Lower lobe of right lung (tissue), 2 donors: ENCODE measurements at regions not wholly inside any gene's neighbourhood (a gene's known extent, or its start where the extent isn't known, plus 50 kb on each side); places are given as distances from the start of the nearest gene placed in this dataset.

ENCODE experiments used
- ATAC-seq, 2 donors: fragments of 200-7000 bp; cut with Tn5 transposase; one replicate each; pipeline ENCODE4 v1.9.1; 2020 to 2022; ENCODE audit warnings: mild to moderate bottlenecking in 2 of 2, moderate library complexity in 2 of 2
- DNase-seq: peaks from one replicate; pipeline ENCODE4 v3.0.0-alpha.2; 2020
- H3K27ac ChIP-seq: fragments of 200-600 bp; one replicate; pipeline ENCODE4 v1.8.0; 2022
- H3K27me3 ChIP-seq: fragments of 200-600 bp; one replicate; pipeline ENCODE4 v1.8.0; 2022; ENCODE audit warnings: low read depth
- H3K36me3 ChIP-seq: fragments of 200-600 bp; one replicate; pipeline ENCODE4 v1.8.0; 2022; ENCODE audit warnings: mild to moderate bottlenecking
- H3K4me1 ChIP-seq: fragments of 200-600 bp; one replicate; pipeline ENCODE4 v1.8.0; 2022
- H3K4me3 ChIP-seq: fragments of 200-600 bp; one replicate; pipeline ENCODE4 v1.8.0; 2022; ENCODE audit warnings: mild to moderate bottlenecking
- H3K9me3 ChIP-seq: fragments of 200-600 bp; one replicate; pipeline ENCODE4 v1.8.0; 2022
- CTCF ChIP-seq: fragments of 200-600 bp; IDR thresholded peaks from one replicate; pipeline ENCODE4 v1.8.0; 2022; ENCODE audit warnings: antibody characterized with exemption, mild to moderate bottlenecking
- intact Hi-C: fragments of 100-400 bp; cut with DNase I; formaldehyde crosslinking; loops from one replicate; pipeline ENCODE4 v1.11.0; 2022
- donor health status: DM: no; HTN: yes; CAD: no; lungs with severe emphysema.

- Histone ChIP-seq H3K27ac (no peak overlapping the region), H3K36me3 (no peaks in the 10 kb centered on the region), H3K4me3 (no peak overlapping the region), H3K4me1 (no peaks in the 10 kb centered on the region), H3K27me3 (no peaks in the 10 kb centered on the region), H3K9me3 (peaks cover 6% of the 10 kb centered on the region)
- DNase-seq (no peak), ATAC-seq (no peak)
- no peak for TF ChIP-seq CTCF
- intact Hi-C loops: no loop called here
Observed at GRCh38 chr1:166350490-166350889, 183.7 kb upstream of the FAM78B start.

GRCh38 chr1:166351676-166352075 lies 184.9 kb upstream of the FAM78B start:
- Histone ChIP-seq H3K27ac (no peak overlapping the region), H3K36me3 (no peaks in the 10 kb centered on the region), H3K27me3 (no peaks in the 10 kb centered on the region), H3K9me3 (peaks cover 6% of the 10 kb centered on the region), H3K4me3 (no peak overlapping the region), H3K4me1 (no peaks in the 10 kb centered on the region)
- ATAC-seq (no peak), DNase-seq (no peak)
- intact Hi-C loops: no loop called here
- no peak for TF ChIP-seq CTCF

GRCh38 chr1:166353213-166353612 lies 186.4 kb upstream of the FAM78B start:
- intact Hi-C loops: no loop called here
- no peaks in the 10 kb centered on the region for H3K27me3 ChIP-seq
- H3K36me3 ChIP-seq: no peaks in the 10 kb centered on the region
- ATAC-seq (no peak), DNase-seq (no peak)
- TF ChIP-seq CTCF: no peak
- no peaks in the 10 kb centered on the region for H3K9me3 ChIP-seq
- H3K4me3 ChIP-seq: no peak overlapping the region
- no peak overlapping the region for H3K27ac ChIP-seq
- H3K4me1 ChIP-seq: no peaks in the 10 kb centered on the region

GRCh38 chr1:166354406-166354805 lies 187.6 kb upstream of the FAM78B start:
- intact Hi-C loops: no loop called here
- no peak for DNase-seq
- H3K4me3 ChIP-seq: no peak overlapping the region

GRCh38 chr1:166365081-166365480 lies 198.3 kb upstream of the FAM78B start:
- DNase-seq (no peak), ATAC-seq (no peak)
- intact Hi-C loops: no loop called here
- Histone ChIP-seq H3K36me3 (no peaks in the 10 kb centered on the region), H3K9me3 (no peaks in the 10 kb centered on the region), H3K27ac (no peak overlapping the region), H3K4me1 (no peaks in the 10 kb centered on the region), H3K4me3 (no peak overlapping the region), H3K27me3 (no peaks in the 10 kb centered on the region)
- no peak for TF ChIP-seq CTCF

More at GRCh38 chr1:166354406-166354805, 187.6 kb upstream of the FAM78B start:
- Histone ChIP-seq H3K9me3 (no peaks in the 10 kb centered on the region), H3K27ac (no peak overlapping the region), H3K4me1 (no peaks in the 10 kb centered on the region), H3K36me3 (no peaks in the 10 kb centered on the region), H3K27me3 (no peaks in the 10 kb centered on the region)
- ATAC-seq: no peak
- TF ChIP-seq CTCF: no peak

- ATAC-seq (no peak), DNase-seq (no peak)
- Histone ChIP-seq H3K9me3 (peaks cover 5% of the 10 kb centered on the region), H3K36me3 (no peaks in the 10 kb centered on the region), H3K4me3 (no peak overlapping the region), H3K27ac (no peak overlapping the region), H3K4me1 (no peaks in the 10 kb centered on the region), H3K27me3 (no peaks in the 10 kb centered on the region)
- intact Hi-C loops: no loop called here
- TF ChIP-seq CTCF: no peak
Observed at GRCh38 chr1:166368030-166368429, 201.2 kb upstream of the FAM78B start.
